HCT116 (cell line): ENCODE measurements at regions not wholly inside any gene's neighbourhood (a gene's known extent, or its start where the extent isn't known, plus 50 kb on each side); places are given as distances from the start of the nearest gene placed in this dataset.

Experiments used
- ATAC-seq: fragments of 200-7000 bp; cut with Tn5 transposase; 2 replicates; pipeline ENCODE4 v1.9.1; 2020; ENCODE audit warnings: mild to moderate bottlenecking, moderate library complexity
- BruUV-seq: library from RNA; stranded (reverse); fragments of 400-500 nt; replicated peaks from 2 replicates; lab custom pipeline; 2021; lab: Mats Ljungman, UMichigan
- CTCF ChIA-PET: fragments of 300-600 bp; sonication (Branson Sonifier 250); formaldehyde crosslinking; loops from one replicate; lab custom pipeline; 2021; ENCODE audit warnings: antibody characterized with exemption; lab: Charles Lee
- POLR2A ChIA-PET: fragments of 300-600, 350-600 bp; sonication (Branson Sonifier 250); formaldehyde crosslinking; loops from one replicate; lab custom pipeline; 2021; ENCODE audit warnings: antibody characterized with exemption; lab: Charles Lee
- RAD21 ChIA-PET, 2 experiments: fragments of 300-600 bp; sonication (Branson Sonifier 250); formaldehyde crosslinking; loops; one replicate each; lab custom pipeline; 2023; ENCODE audit warnings: low total read pairs in 2 of 2; ENCODE audit not compliant: uncharacterized antibody in 2 of 2, unreplicated experiment in 2 of 2, low non-redundant PET in 1 of 2; lab: Charles Lee
- DNase-seq: peaks from one replicate; pipeline ENCODE4 v3.0.0-alpha.2; 2010; ENCODE audit warnings: low read depth, low spot score
- H2AFZ ChIP-seq: fragments of 200-600 bp; shearing (Covaris generic), sonication (generic); 2 replicates; pipeline ENCODE4 v1.6.1; 2017; ENCODE audit warnings: low read depth, mixed run types, mixed read lengths, antibody characterized with exemption, low read length; ENCODE audit not compliant: poor library complexity, severe bottlenecking
- H3K27ac ChIP-seq: 2 replicates; pipeline ENCODE4 v1.5.1; 2012; ENCODE audit warnings: low read depth, low read length
- H3K27me3 ChIP-seq: fragments of 200-600 bp; sonication (generic); 2 replicates; pipeline ENCODE4 v1.6.1; 2016; ENCODE audit warnings: mixed run types, low read length, mixed read lengths; ENCODE audit not compliant: insufficient read depth
- H3K36me3 ChIP-seq, 2 experiments: fragments of 200-500 bp in 1 of 2; fragments of 200-600 bp in 1 of 2; sonication (Bioruptor generic) in 1 of 2; sonication (generic) in 1 of 2; 2 replicates each; pipeline versions ENCODE4 v1.5.1 to v1.6.1; 2014 to 2016; ENCODE audit warnings: low read length in 2 of 2, inconsistent platforms in 1 of 2, mixed read lengths in 1 of 2, mixed run types in 1 of 2; ENCODE audit not compliant: insufficient read depth in 2 of 2, control insufficient read depth in 1 of 2
- H3K4me1 ChIP-seq, 2 experiments: fragments of 200-600 bp in 1 of 2; sonication (generic) in 1 of 2; 2 replicates each; pipeline versions ENCODE4 v1.5.1 to v1.6.1; 2012 to 2017; ENCODE audit warnings: low read length in 2 of 2, inconsistent platforms in 1 of 2, mild to moderate bottlenecking in 1 of 2, mixed read lengths in 1 of 2, mixed run types in 1 of 2, moderate library complexity in 1 of 2; ENCODE audit not compliant: insufficient read depth in 2 of 2, control insufficient read depth in 1 of 2
- H3K4me2 ChIP-seq: fragments of 200-600 bp; sonication (generic); 2 replicates; pipeline ENCODE4 v1.6.1; 2017; ENCODE audit warnings: mixed run types, low read length, mixed read lengths
- H3K4me3 ChIP-seq, 2 experiments: fragments of 200-600 bp in 1 of 2; sonication (generic) in 1 of 2; replicated peaks in 1 of 2; 2 replicates each; pipeline ENCODE4 v1.5.1; 2011 to 2016; ENCODE audit warnings: low read length in 2 of 2, control low read depth in 1 of 2, low read depth in 1 of 2, mild to moderate bottlenecking in 1 of 2, mixed read lengths in 1 of 2, mixed run types in 1 of 2
- H3K79me2 ChIP-seq: fragments of 200-600 bp; sonication (generic); 2 replicates; pipeline ENCODE4 v1.6.1; 2017; ENCODE audit warnings: mild to moderate bottlenecking, mixed run types, low read length, moderate library complexity, mixed read lengths; ENCODE audit not compliant: insufficient read depth
- H3K9ac ChIP-seq: fragments of 200-600 bp; sonication (generic); 2 replicates; pipeline ENCODE4 v1.6.1; 2016; ENCODE audit warnings: low read length, mixed read lengths
- H3K9me2 ChIP-seq: fragments of 200-600 bp; sonication (generic), shearing (Covaris generic); 2 replicates; pipeline ENCODE4 v1.6.1; 2017; ENCODE audit warnings: mixed run types, mild to moderate bottlenecking, moderate library complexity; ENCODE audit not compliant: insufficient read depth
- H3K9me3 ChIP-seq, 2 experiments: fragments of 200-500 bp in 1 of 2; fragments of 200-600 bp in 1 of 2; sonication (Bioruptor generic) in 1 of 2; sonication (generic) in 1 of 2; 2 replicates each; pipeline ENCODE4 v1.6.1; 2014 to 2017; ENCODE audit warnings: low read length in 2 of 2, mixed read lengths in 2 of 2, inconsistent platforms in 1 of 2, low read depth in 1 of 2, mild to moderate bottlenecking in 1 of 2, mixed run types in 1 of 2, moderate library complexity in 1 of 2; ENCODE audit not compliant: control insufficient read depth in 1 of 2, insufficient read depth in 1 of 2
- H4K20me1 ChIP-seq: fragments of 200-600 bp; sonication (generic), shearing (Covaris generic); 2 replicates; pipeline ENCODE4 v1.6.1; 2017; ENCODE audit warnings: mixed run types, mild to moderate bottlenecking, moderate library complexity; ENCODE audit not compliant: insufficient read depth
- CBX3 ChIP-seq: IDR thresholded peaks from 2 replicates; pipeline ENCODE4 v1.6.1; 2012; ENCODE audit warnings: low read depth
- CEBPB ChIP-seq: IDR thresholded peaks from 2 replicates; pipeline ENCODE4 v1.6.1; 2012; ENCODE audit warnings: low read depth
- ELF1 ChIP-seq: IDR thresholded peaks from 2 replicates; pipeline ENCODE4 v1.6.1; 2012; ENCODE audit warnings: low read depth, borderline replicate concordance
- EZH2phosphoT487 ChIP-seq: fragments of 200-600 bp; IDR thresholded peaks from 2 replicates; pipeline ENCODE4 v1.6.1; 2018; ENCODE audit warnings: antibody characterized with exemption, borderline replicate concordance
- MAX ChIP-seq: IDR thresholded peaks from 2 replicates; pipeline ENCODE4 v1.6.1; 2012
- POLR2A ChIP-seq: IDR thresholded peaks from 2 replicates; pipeline ENCODE4 v1.7.0; 2011; ENCODE audit warnings: borderline replicate concordance; ENCODE audit not compliant: insufficient read depth, insufficient read length; ENCODE audit errors: extremely low read depth
- POLR2AphosphoS5 ChIP-seq: IDR thresholded peaks from 2 replicates; pipeline ENCODE4 v1.6.1; 2011; ENCODE audit warnings: mild to moderate bottlenecking, low read depth, low read length, moderate library complexity
- RAD21 ChIP-seq: IDR thresholded peaks from 2 replicates; pipeline ENCODE4 v1.6.1; 2012; ENCODE audit warnings: low read depth, mild to moderate bottlenecking
- SIN3A ChIP-seq: IDR thresholded peaks from 2 replicates; pipeline ENCODE4 v1.6.1; 2012; ENCODE audit warnings: low read depth
- YY1 ChIP-seq: IDR thresholded peaks from 2 replicates; pipeline ENCODE4 v1.6.1; 2011; ENCODE audit warnings: low read length, low read depth, moderate library complexity, mild to moderate bottlenecking; ENCODE audit not compliant: insufficient replicate concordance; ENCODE audit errors: extremely low read depth
- ZNF274 ChIP-seq: fragments of 200-500 bp; sonication (Bioruptor generic); IDR thresholded peaks from 2 replicates; pipeline ENCODE4 v1.6.1; 2014; ENCODE audit warnings: mild to moderate bottlenecking, low read depth, low read length, inconsistent platforms
- intact Hi-C: fragments of 100-400 bp; cut with micrococcal nuclease; formaldehyde crosslinking; loops from 2 replicates; pipeline ENCODE4 v1.10.0; 2022
- TF ChIP-seq, protein P1 (sequence below), 3 experiments: fragments of 200-600 bp in 1 of 3; sonication (generic) in 1 of 3; IDR thresholded peaks in 2 of 3; conservative IDR thresholded peaks in 1 of 3; 2 replicates each; pipeline ENCODE4 v1.5.1; 2012 to 2017; ENCODE audit warnings: low read depth in 2 of 3, low read length in 2 of 3, antibody characterized with exemption in 1 of 3, borderline replicate concordance in 1 of 3, control low read depth in 1 of 3, mild to moderate bottlenecking in 1 of 3, mixed read lengths in 1 of 3, mixed run types in 1 of 3, moderate library complexity in 1 of 3; ENCODE audit not compliant: insufficient read depth in 1 of 3
- TF ChIP-seq, protein P2 (sequence below): IDR thresholded peaks from 2 replicates; pipeline ENCODE4 v1.6.1; 2012

GRCh38 chr1:190564117-190564516 lies 86.5 kb upstream of the BRINP3 start (continued):
- TF ChIP-seq POLR2A (no peak), SIN3A (no peak), YY1 (no peak), RAD21 (no peak)
- TF ChIP-seq, protein P1, sequence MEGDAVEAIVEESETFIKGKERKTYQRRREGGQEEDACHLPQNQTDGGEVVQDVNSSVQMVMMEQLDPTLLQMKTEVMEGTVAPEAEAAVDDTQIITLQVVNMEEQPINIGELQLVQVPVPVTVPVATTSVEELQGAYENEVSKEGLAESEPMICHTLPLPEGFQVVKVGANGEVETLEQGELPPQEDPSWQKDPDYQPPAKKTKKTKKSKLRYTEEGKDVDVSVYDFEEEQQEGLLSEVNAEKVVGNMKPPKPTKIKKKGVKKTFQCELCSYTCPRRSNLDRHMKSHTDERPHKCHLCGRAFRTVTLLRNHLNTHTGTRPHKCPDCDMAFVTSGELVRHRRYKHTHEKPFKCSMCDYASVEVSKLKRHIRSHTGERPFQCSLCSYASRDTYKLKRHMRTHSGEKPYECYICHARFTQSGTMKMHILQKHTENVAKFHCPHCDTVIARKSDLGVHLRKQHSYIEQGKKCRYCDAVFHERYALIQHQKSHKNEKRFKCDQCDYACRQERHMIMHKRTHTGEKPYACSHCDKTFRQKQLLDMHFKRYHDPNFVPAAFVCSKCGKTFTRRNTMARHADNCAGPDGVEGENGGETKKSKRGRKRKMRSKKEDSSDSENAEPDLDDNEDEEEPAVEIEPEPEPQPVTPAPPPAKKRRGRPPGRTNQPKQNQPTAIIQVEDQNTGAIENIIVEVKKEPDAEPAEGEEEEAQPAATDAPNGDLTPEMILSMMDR (IDR thresholded peaks at IDR 0.05 in 2 of 3, conservative IDR thresholded peaks at IDR 0.05 in 1 of 3; ENCODE audit: borderline replicate concordance in 1 of 3, insufficient read depth in 1 of 3, low read depth in 2 of 3, low read length in 2 of 3): no peak
- TF ChIP-seq, protein P2, sequence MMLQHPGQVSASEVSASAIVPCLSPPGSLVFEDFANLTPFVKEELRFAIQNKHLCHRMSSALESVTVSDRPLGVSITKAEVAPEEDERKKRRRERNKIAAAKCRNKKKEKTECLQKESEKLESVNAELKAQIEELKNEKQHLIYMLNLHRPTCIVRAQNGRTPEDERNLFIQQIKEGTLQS: no peak

DNA sequence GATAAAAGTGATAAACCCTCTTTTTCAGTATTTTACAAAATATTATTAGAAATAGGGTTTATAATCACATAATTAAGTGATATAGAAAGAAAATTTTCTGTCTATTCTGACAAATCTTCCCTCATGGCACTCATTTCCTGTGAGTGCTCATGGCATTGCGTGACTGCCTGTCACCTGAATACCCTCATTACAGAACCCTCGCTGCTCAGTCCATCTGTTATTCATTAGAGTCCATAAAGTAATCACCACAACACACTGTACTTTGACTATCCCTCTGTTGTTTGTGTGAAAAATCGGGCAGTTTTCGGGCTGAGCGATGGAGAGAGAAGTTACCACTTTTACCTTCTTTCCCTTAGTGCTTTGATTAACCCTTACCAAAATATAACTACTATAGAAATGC lies 100.4 kb upstream of the BRINP3 start:
- no TSS peak for BruUV-seq
- H3K9ac ChIP-seq: no peak overlapping the region
- H3K4me3 ChIP-seq: no peak overlapping the region
- no peaks in the 10 kb centered on the region for H3K9me2 ChIP-seq
- RAD21 ChIA-PET: no interaction called here
- no peak for DNase-seq
- no peak for ATAC-seq
- POLR2A ChIA-PET: no interaction called here
- H3K36me3 ChIP-seq: no peaks in the 10 kb centered on the region
- H3K79me2 ChIP-seq: no peaks in the 10 kb centered on the region
- no peak overlapping the region for H3K4me2 ChIP-seq
- CTCF ChIA-PET: no interaction called here
- H3K9me3 ChIP-seq: no peaks in the 10 kb centered on the region
- intact Hi-C loops: no loop called here
- H2AFZ ChIP-seq: no peak overlapping the region
- TF ChIP-seq CEBPB (no peak), YY1 (no peak), POLR2A (no peak), ELF1 (no peak), CBX3 (no peak), POLR2AphosphoS5 (no peak), EZH2phosphoT487 (no peak), MAX (no peak), ZNF274 (no peak)
- H3K4me1 ChIP-seq: no peaks in the 10 kb centered on the region
- no peaks in the 10 kb centered on the region for H3K27me3 ChIP-seq
- H3K27ac ChIP-seq: no peak overlapping the region
- no peaks in the 10 kb centered on the region; the same call in 1 of the 2 replicates for H4K20me1 ChIP-seq
